H9 (cell line): ENCODE measurements at regions not wholly inside any gene's neighbourhood (a gene's known extent, or its start where the extent isn't known, plus 50 kb on each side); places are given as distances from the start of the nearest gene placed in this dataset.
A peak's percentile ranks its signal among the peaks of the same experiment; 100 is the strongest.

Source experiments
- DNase-seq: peaks from one replicate; pipeline ENCODE4 v3.0.0-alpha.2; 2017
- H2AFZ ChIP-seq: one replicate; pipeline ENCODE4 v1.6.1; 2013; ENCODE audit warnings: mild to moderate bottlenecking, low read length, control low read depth, moderate library complexity
- H2AK5ac ChIP-seq: 2 replicates; pipeline ENCODE4 v1.6.1; 2013; ENCODE audit warnings: low read length, control low read depth, mixed read lengths; ENCODE audit not compliant: insufficient read length
- H2BK120ac ChIP-seq: one replicate; pipeline ENCODE4 v1.6.1; 2013; ENCODE audit warnings: low read depth, mild to moderate bottlenecking, low read length, control low read depth, inconsistent platforms; ENCODE audit not compliant: poor library complexity, severe bottlenecking
- H2BK12ac ChIP-seq: 2 replicates; pipeline ENCODE4 v1.6.1; 2013; ENCODE audit warnings: low read length, control low read depth, mixed read lengths, low read depth; ENCODE audit not compliant: insufficient read length
- H2BK15ac ChIP-seq: 2 replicates; pipeline ENCODE4 v1.6.1; 2013; ENCODE audit warnings: low read depth, low read length, control low read depth
- H2BK20ac ChIP-seq: one replicate; pipeline ENCODE4 v1.6.1; 2013; ENCODE audit warnings: low read depth, mild to moderate bottlenecking, low read length, control low read depth, inconsistent platforms; ENCODE audit not compliant: poor library complexity, severe bottlenecking
- H2BK5ac ChIP-seq: 2 replicates; pipeline ENCODE4 v1.6.1; 2013; ENCODE audit warnings: low read length, control low read depth, mixed read lengths; ENCODE audit not compliant: insufficient read length
- H3K14ac ChIP-seq: 2 replicates; pipeline ENCODE4 v1.6.1; 2013; ENCODE audit warnings: low read length, control low read depth; ENCODE audit not compliant: insufficient read depth
- H3K18ac ChIP-seq: 2 replicates; pipeline ENCODE4 v1.6.1; 2013; ENCODE audit warnings: low read depth, mild to moderate bottlenecking, mixed read lengths, low read length, control low read depth; ENCODE audit not compliant: insufficient read length
- H3K23ac ChIP-seq: 2 replicates; pipeline ENCODE4 v1.6.1; 2013; ENCODE audit warnings: low read length, control low read depth, mixed read lengths, low read depth; ENCODE audit not compliant: insufficient read length
- H3K23me2 ChIP-seq: 2 replicates; pipeline ENCODE4 v1.6.1; 2013; ENCODE audit warnings: low read depth, mild to moderate bottlenecking, mixed read lengths, low read length, control low read depth; ENCODE audit not compliant: insufficient read length, poor library complexity, severe bottlenecking
- H3K27ac ChIP-seq: 2 replicates; pipeline ENCODE4 v1.5.1; 2013; ENCODE audit warnings: low read length, control low read depth, mixed read lengths, low read depth; ENCODE audit not compliant: insufficient read length
- H3K27me3 ChIP-seq: 2 replicates; pipeline ENCODE4 v1.6.1; 2013; ENCODE audit warnings: low read length, control low read depth, inconsistent platforms; ENCODE audit not compliant: insufficient read depth
- H3K4ac ChIP-seq: 2 replicates; pipeline ENCODE4 v1.6.1; 2013; ENCODE audit warnings: low read depth, mild to moderate bottlenecking, control low read depth, inconsistent platforms, low read length, moderate library complexity
- H3K4me1 ChIP-seq: 2 replicates; pipeline ENCODE4 v1.6.1; 2013; ENCODE audit warnings: low read length, control low read depth, inconsistent platforms; ENCODE audit not compliant: insufficient read depth
- H3K4me2 ChIP-seq: 2 replicates; pipeline ENCODE4 v1.6.1; 2013; ENCODE audit warnings: low read length, control low read depth, mixed read lengths; ENCODE audit not compliant: insufficient read length, insufficient read depth
- H3K56ac ChIP-seq: 2 replicates; pipeline ENCODE4 v1.6.1; 2013; ENCODE audit warnings: low read depth, mild to moderate bottlenecking, mixed read lengths, low read length, control low read depth; ENCODE audit not compliant: insufficient read length
- H3K79me1 ChIP-seq: 2 replicates; pipeline ENCODE4 v1.6.1; 2013; ENCODE audit warnings: low read depth, mild to moderate bottlenecking, moderate library complexity, low read length, control low read depth, inconsistent platforms; ENCODE audit not compliant: insufficient read depth, poor library complexity, severe bottlenecking
- H3K79me2 ChIP-seq: 2 replicates; pipeline ENCODE4 v1.6.1; 2013; ENCODE audit warnings: low read length, control low read depth, inconsistent platforms; ENCODE audit not compliant: insufficient read depth
- H3K9ac ChIP-seq: 2 replicates; pipeline ENCODE4 v1.6.1; 2013; ENCODE audit warnings: low read length, control low read depth, mixed read lengths; ENCODE audit not compliant: insufficient read length; ENCODE audit errors: extremely low read depth
- H3K9me3 ChIP-seq: one replicate; pipeline ENCODE4 v1.6.1; 2013; ENCODE audit warnings: low read depth, low read length, inconsistent platforms; ENCODE audit not compliant: control insufficient read depth
- H3T11ph ChIP-seq: one replicate; pipeline ENCODE4 v1.6.1; 2013; ENCODE audit warnings: mild to moderate bottlenecking, low read length, control low read depth, inconsistent platforms
- H4K20me1 ChIP-seq: one replicate; pipeline ENCODE4 v1.6.1; 2013; ENCODE audit not compliant: control insufficient read depth, insufficient read length, insufficient read depth
- H4K5ac ChIP-seq: 2 replicates; pipeline ENCODE4 v1.6.1; 2013; ENCODE audit warnings: low read depth, mild to moderate bottlenecking, mixed read lengths, low read length, control low read depth; ENCODE audit not compliant: insufficient read length
- H4K8ac ChIP-seq: replicated peaks from 2 replicates; pipeline ENCODE4 v1.6.1; 2013; ENCODE audit warnings: low read length, control low read depth, mixed read lengths, low read depth; ENCODE audit not compliant: insufficient read length
- H4K91ac ChIP-seq: 2 replicates; pipeline ENCODE4 v1.6.1; 2013; ENCODE audit warnings: low read depth, mild to moderate bottlenecking, moderate library complexity, mixed read lengths, low read length, control low read depth; ENCODE audit not compliant: insufficient read length
- H3K27ac Mint-ChIP-seq, 3 experiments: 2 replicates in 2 of 3; 3 replicates in 1 of 3; pipeline ENCODE4 v1.8.0; 2020 to 2021; ENCODE audit warnings: mixed read lengths in 3 of 3, mild to moderate bottlenecking in 1 of 3, moderate library complexity in 1 of 3
- H3K27me3 Mint-ChIP-seq: 2 replicates; pipeline ENCODE4 v1.8.0; 2021; ENCODE audit warnings: low read depth, mild to moderate bottlenecking, moderate library complexity, mixed read lengths
- H3K36me3 Mint-ChIP-seq, 3 experiments: 2 replicates in 2 of 3; 3 replicates in 1 of 3; pipeline ENCODE4 v1.8.0; 2020 to 2021; ENCODE audit warnings: low read depth in 3 of 3, mixed read lengths in 3 of 3; ENCODE audit not compliant: insufficient read depth in 1 of 3
- H3K4me1 Mint-ChIP-seq, 2 experiments: 2 replicates each; pipeline ENCODE4 v1.8.0; 2020; ENCODE audit warnings: mixed read lengths in 2 of 2
- H3K4me3 Mint-ChIP-seq, 2 experiments: 2 replicates in 1 of 2; 3 replicates in 1 of 2; pipeline ENCODE4 v1.8.0; 2020 to 2021; ENCODE audit warnings: mild to moderate bottlenecking in 2 of 2, mixed read lengths in 2 of 2, moderate library complexity in 1 of 2
- H3K9me3 Mint-ChIP-seq, 2 experiments: 2 replicates in 1 of 2; 3 replicates in 1 of 2; pipeline ENCODE4 v1.8.0; 2020; ENCODE audit warnings: mild to moderate bottlenecking in 2 of 2, mixed read lengths in 2 of 2, moderate library complexity in 1 of 2
- WGBS: extraction: QIAGEN DNeasy Blood & Tissue Kit; methylation state at CpG from one replicate; pipeline ENCODE4 v1.1.7; 2013; ENCODE audit warnings: missing lambda C conversion rate, low lambda C conversion rate, mixed read lengths; ENCODE audit not compliant: insufficient read length; ENCODE audit errors: extremely low coverage; 5-methylcytosine and 5-hydroxymethylcytosine counted together
- TF ChIP-seq, protein P1 (sequence below): fragments of 200-600 bp; sonication (generic); conservative IDR thresholded peaks from 3 replicates; pipeline ENCODE4 v1.8.0; 2021; ENCODE audit warnings: antibody characterized with exemption, mild to moderate bottlenecking

DNA sequence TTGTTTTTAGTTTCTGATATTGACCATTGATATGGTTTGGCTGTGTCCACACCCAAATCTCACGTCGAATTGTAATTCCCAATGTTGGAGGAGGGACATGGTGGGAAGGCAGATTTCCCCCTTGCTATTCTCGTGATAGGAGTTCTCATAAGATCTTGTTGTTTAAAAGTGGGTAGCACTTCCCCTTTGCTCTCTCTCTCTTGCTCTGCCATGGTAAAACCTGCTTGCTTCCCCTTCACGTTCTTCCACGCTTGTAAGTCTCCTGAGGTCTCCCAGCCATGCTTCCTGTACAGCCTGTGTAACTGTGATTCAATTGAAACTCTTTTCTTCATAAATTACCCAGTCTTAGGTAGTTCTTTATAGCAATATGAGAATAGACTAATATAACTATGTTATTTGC, 203.6 kb upstream of the CHORDC1 start:
- Histone ChIP-seq H4K8ac (no peak overlapping the region), H2BK20ac (no peak overlapping the region), H3K27ac (no peak overlapping the region), H3K23ac (no peak overlapping the region), H3K4me1 (no peaks in the 10 kb centered on the region), H3K79me1 (no peaks in the 10 kb centered on the region), H4K5ac (no peak overlapping the region), H3K27me3 (no peaks in the 10 kb centered on the region), H3T11ph (no peak overlapping the region), H3K14ac (no peak overlapping the region), H3K79me2 (no peaks in the 10 kb centered on the region), H4K91ac (no peak overlapping the region), H4K20me1 (no peaks in the 10 kb centered on the region), H2BK15ac (no peak overlapping the region), H3K9me3 (no peaks in the 10 kb centered on the region), H3K4ac (no peak overlapping the region), H3K9ac (no peak overlapping the region), H2BK5ac (no peak overlapping the region), H2BK12ac (no peak overlapping the region), H3K4me2 (no peak overlapping the region), H3K56ac (no peak overlapping the region), H2AFZ (no peak overlapping the region), H3K18ac (no peak overlapping the region), H2BK120ac (no peak overlapping the region), H2AK5ac (no peak overlapping the region), H3K23me2 (no peaks in the 10 kb centered on the region)
- H3K9me3 Mint-ChIP-seq: 0 out of 5 replicates have a peak, but pooled peaks cover 0 to 3% of the 10 kb centered on the region in 2 experiments
- no peaks in the 10 kb centered on the region for H3K27me3 Mint-ChIP-seq
- peaks cover 0 to 10% (median 0%) of the 10 kb centered on the region in 3 experiments; a peak in 3 of 7 replicates for H3K36me3 Mint-ChIP-seq
- peaks cover 14 to 25% of the 10 kb centered on the region in 2 experiments for H3K4me1 Mint-ChIP-seq
- TF ChIP-seq, protein P1, sequence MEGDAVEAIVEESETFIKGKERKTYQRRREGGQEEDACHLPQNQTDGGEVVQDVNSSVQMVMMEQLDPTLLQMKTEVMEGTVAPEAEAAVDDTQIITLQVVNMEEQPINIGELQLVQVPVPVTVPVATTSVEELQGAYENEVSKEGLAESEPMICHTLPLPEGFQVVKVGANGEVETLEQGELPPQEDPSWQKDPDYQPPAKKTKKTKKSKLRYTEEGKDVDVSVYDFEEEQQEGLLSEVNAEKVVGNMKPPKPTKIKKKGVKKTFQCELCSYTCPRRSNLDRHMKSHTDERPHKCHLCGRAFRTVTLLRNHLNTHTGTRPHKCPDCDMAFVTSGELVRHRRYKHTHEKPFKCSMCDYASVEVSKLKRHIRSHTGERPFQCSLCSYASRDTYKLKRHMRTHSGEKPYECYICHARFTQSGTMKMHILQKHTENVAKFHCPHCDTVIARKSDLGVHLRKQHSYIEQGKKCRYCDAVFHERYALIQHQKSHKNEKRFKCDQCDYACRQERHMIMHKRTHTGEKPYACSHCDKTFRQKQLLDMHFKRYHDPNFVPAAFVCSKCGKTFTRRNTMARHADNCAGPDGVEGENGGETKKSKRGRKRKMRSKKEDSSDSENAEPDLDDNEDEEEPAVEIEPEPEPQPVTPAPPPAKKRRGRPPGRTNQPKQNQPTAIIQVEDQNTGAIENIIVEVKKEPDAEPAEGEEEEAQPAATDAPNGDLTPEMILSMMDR: no peak
- H3K4me3 Mint-ChIP-seq: no peak overlapping the region
- no CpG with 5 or more reads among the region's 5 CpGs for WGBS
- DNase-seq: no peak
- H3K27ac Mint-ChIP-seq: peak overlapping the region in 1 of 3 experiments; percentile 7; a peak in 1 of 7 replicates
